ENCODE measurements at regions not wholly inside any gene's neighbourhood (a gene's known extent, or its start where the extent isn't known, plus 50 kb on each side); places are given as distances from the start of the nearest gene placed in this dataset.
"Not testable (repeated sequence)": the region's sequence is repeated elsewhere in the genome, so short reads cannot be mapped to it uniquely, and the experiment has no call there.

DNA sequence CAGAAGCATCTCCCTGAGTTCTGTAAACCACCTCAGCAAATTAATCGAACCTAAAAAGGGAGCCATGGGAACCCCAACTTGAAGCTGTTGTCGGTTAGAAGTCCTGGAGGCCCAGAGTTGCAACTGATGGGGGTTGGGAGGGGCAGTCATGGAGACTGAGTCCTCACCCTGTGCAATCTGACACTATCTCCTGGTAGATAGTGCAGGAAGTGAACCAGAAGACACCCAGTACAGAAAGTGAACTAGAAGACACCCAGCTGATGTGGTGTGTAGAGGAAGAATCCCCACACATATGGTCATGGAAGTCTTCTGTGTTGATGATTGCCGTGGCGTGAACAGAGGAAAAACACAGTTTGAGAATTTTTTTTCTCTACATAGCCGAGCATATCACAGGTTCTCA, 58.8 kb upstream of the SRRM3 start:
- Histone ChIP-seq H3K4me1 (no peaks in the 10 kb centered on the region), H3K36me3 (no peaks in the 10 kb centered on the region), H3K27me3 (no peaks in the 10 kb centered on the region), H3K4me3 (no peak overlapping the region), H3K27ac (no peak overlapping the region), H3K9me3 (no peaks in the 10 kb centered on the region)
- no peak for DNase-seq
- TF ChIP-seq POLR2A (IDR thresholded peaks at IDR 0.05) (no peak), CTCF (IDR thresholded peaks at IDR 0.05 in 4 of 5, conservative IDR thresholded peaks at IDR 0.05 in 1 of 5) (no peak)
- intact Hi-C loops (cut with DNase I; ENCODE audit: low total_unique reads), result no loop called here
- ATAC-seq, result no peak
- in situ Hi-C loops (cut with MboI; ENCODE audit: low sequenced_read_pairs in 4 of 4), result no loop called here

DNA sequence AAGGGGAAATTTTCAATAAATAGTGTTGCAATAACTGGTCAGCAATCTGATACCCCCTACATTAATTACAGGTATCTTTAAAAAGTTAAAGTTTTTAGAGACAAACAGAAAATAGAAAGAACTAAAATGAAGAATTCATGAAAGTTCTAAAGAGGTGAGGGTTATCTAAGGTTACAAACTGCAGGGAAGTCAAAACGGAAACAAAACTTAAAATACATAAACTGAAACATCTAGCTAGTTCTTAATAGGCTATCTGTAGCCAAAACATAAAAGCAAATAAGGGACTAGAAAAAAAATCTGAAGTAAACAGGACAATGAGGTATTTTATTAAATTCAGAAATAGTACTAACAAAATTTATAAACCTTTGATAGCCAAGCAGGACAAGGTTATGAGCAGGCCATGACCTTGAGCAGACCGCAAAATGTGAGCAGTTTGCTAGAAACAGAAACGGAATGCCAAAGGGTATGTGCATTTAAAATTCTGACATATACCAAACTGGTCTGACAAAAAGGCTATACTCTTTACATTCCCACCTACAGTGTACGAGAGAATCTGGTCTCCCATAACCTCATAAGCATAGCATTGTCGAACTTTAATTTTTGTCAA, 56.9 kb upstream of the SRRM3 start:
- H3K27me3 ChIP-seq; H3K27ac ChIP-seq; H3K9me3 ChIP-seq; in situ Hi-C loops (cut with MboI; ENCODE audit: low sequenced_read_pairs in 4 of 4); H3K36me3 ChIP-seq; ATAC-seq; intact Hi-C loops (cut with DNase I; ENCODE audit: low total_unique reads); H3K4me1 ChIP-seq; H3K4me3 ChIP-seq; DNase-seq: not testable (repeated sequence)

- intact Hi-C loops (cut with DNase I; ENCODE audit: low total_unique reads), result no loop called here
- H3K27me3 ChIP-seq, result no peaks in the 10 kb centered on the region
- H3K4me3 ChIP-seq, result no peak overlapping the region
- H3K36me3 ChIP-seq, result no peaks in the 10 kb centered on the region
- no peaks in the 10 kb centered on the region for H3K9me3 ChIP-seq
- TF ChIP-seq CTCF (IDR thresholded peaks at IDR 0.05 in 4 of 5, conservative IDR thresholded peaks at IDR 0.05 in 1 of 5), result no peak
- TF ChIP-seq POLR2A (IDR thresholded peaks at IDR 0.05), result no peak
- no peak overlapping the region for H3K27ac ChIP-seq
- no peak for ATAC-seq
- DNase-seq, result no peak
- in situ Hi-C loops (cut with MboI; ENCODE audit: low sequenced_read_pairs in 4 of 4), result no loop called here
- H3K4me1 ChIP-seq, result no peaks in the 10 kb centered on the region
Observed at GRCh38 chr7:76146374-76146773, 55.3 kb upstream of the SRRM3 start.

- in situ Hi-C loops (cut with MboI; ENCODE audit: low sequenced_read_pairs in 4 of 4); DNase-seq; H3K9me3 ChIP-seq; H3K4me1 ChIP-seq; H3K4me3 ChIP-seq; intact Hi-C loops (cut with DNase I; ENCODE audit: low total_unique reads); ATAC-seq; H3K36me3 ChIP-seq; H3K27ac ChIP-seq; H3K27me3 ChIP-seq: not testable (repeated sequence)
Observed at GRCh38 chr7:76148947-76149346, 52.7 kb upstream of the SRRM3 start.

GRCh38 chr7:76149847-76150691, 51.6 kb upstream of the SRRM3 start:
- peak overlapping the region in 3 of 4 donors; percentile 18 to 25 (median 21) for H3K4me3 ChIP-seq
- no peak overlapping the region for H3K27ac ChIP-seq
- H3K27me3 ChIP-seq, result no peaks in the 10 kb centered on the region
- DNase-seq (no peak), ATAC-seq (no peak)
- no peaks in the 10 kb centered on the region for H3K9me3 ChIP-seq
- in situ Hi-C loops (cut with MboI; ENCODE audit: low sequenced_read_pairs in 4 of 4) (no loop called here), intact Hi-C loops (cut with DNase I; ENCODE audit: low total_unique reads) (no loop called here)
- no peaks in the 10 kb centered on the region for H3K36me3 ChIP-seq
- no peaks in the 10 kb centered on the region for H3K4me1 ChIP-seq
- TF ChIP-seq POLR2A (IDR thresholded peaks at IDR 0.05) (no peak), CTCF (IDR thresholded peaks at IDR 0.05 in 4 of 5, conservative IDR thresholded peaks at IDR 0.05 in 1 of 5) (no peak)
